Lower lobe of right lung (tissue), 2 donors: ENCODE measurements at regions not wholly inside any gene's neighbourhood (a gene's known extent, or its start where the extent isn't known, plus 50 kb on each side); places are given as distances from the start of the nearest gene placed in this dataset.

Experiments
- ATAC-seq, 2 donors: fragments of 200-7000 bp; cut with Tn5 transposase; one replicate each; pipeline ENCODE4 v1.9.1; 2020 to 2022; ENCODE audit warnings: mild to moderate bottlenecking in 2 of 2, moderate library complexity in 2 of 2
- DNase-seq: peaks from one replicate; pipeline ENCODE4 v3.0.0-alpha.2; 2020
- H3K27ac ChIP-seq: fragments of 200-600 bp; one replicate; pipeline ENCODE4 v1.8.0; 2022
- H3K27me3 ChIP-seq: fragments of 200-600 bp; one replicate; pipeline ENCODE4 v1.8.0; 2022; ENCODE audit warnings: low read depth
- H3K36me3 ChIP-seq: fragments of 200-600 bp; one replicate; pipeline ENCODE4 v1.8.0; 2022; ENCODE audit warnings: mild to moderate bottlenecking
- H3K4me1 ChIP-seq: fragments of 200-600 bp; one replicate; pipeline ENCODE4 v1.8.0; 2022
- H3K4me3 ChIP-seq: fragments of 200-600 bp; one replicate; pipeline ENCODE4 v1.8.0; 2022; ENCODE audit warnings: mild to moderate bottlenecking
- H3K9me3 ChIP-seq: fragments of 200-600 bp; one replicate; pipeline ENCODE4 v1.8.0; 2022
- CTCF ChIP-seq: fragments of 200-600 bp; IDR thresholded peaks from one replicate; pipeline ENCODE4 v1.8.0; 2022; ENCODE audit warnings: antibody characterized with exemption, mild to moderate bottlenecking
- intact Hi-C: fragments of 100-400 bp; cut with DNase I; formaldehyde crosslinking; loops from one replicate; pipeline ENCODE4 v1.11.0; 2022
- donor health status: DM: no; HTN: yes; CAD: no; lungs with severe emphysema.

DNA sequence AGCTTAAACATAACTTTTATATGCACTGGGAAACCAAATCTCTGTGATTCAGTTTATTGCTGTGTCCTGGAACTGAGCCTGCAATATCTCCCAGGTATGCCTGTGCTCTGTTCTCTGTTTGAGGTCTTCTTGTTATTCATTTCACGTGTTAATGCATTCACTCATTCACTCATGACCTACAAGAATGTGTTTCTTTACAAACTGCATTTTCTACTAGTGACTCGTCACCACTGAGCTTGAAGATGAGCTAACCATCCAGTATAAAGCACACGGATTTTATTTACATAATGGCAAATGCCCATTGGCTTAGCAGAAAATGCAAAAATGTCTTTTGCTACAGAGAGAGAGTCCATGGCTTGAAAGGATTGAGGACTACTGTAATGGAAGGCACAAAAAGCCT lies 75.0 kb upstream of the DUSP10 start:
- intact Hi-C loops, result no loop called here
- H3K36me3 ChIP-seq, result no peaks in the 10 kb centered on the region
- H3K27ac ChIP-seq, result no peak overlapping the region
- no peak for ATAC-seq
- DNase-seq, result no peak
- no peak overlapping the region for H3K4me3 ChIP-seq
- H3K27me3 ChIP-seq, result no peaks in the 10 kb centered on the region
- no peaks in the 10 kb centered on the region for H3K9me3 ChIP-seq
- TF ChIP-seq CTCF, result no peak
- H3K4me1 ChIP-seq, result no peaks in the 10 kb centered on the region

DNA sequence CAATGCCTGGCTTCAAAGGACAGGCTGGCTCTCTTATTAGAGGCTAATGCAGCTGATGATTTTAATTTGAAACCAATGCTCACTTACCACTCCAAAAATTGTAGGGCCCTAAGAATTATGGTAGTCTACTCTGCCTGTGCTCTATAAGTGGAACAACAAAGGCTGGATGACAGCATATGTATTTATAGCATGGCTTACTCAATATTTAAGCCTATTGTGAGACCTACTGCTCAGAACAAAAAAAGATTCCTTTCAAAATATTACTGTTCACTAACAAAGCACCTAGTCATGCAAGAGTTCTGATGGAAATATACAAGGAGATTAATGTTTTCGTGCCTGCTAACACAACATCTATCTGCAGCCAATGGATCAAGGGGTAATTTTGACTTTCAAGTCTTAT lies 73.8 kb upstream of the DUSP10 start:
- intact Hi-C loops, result no loop called here
- Histone ChIP-seq H3K27ac (no peak overlapping the region), H3K4me3 (no peak overlapping the region), H3K4me1 (no peaks in the 10 kb centered on the region), H3K36me3 (no peaks in the 10 kb centered on the region), H3K9me3 (no peaks in the 10 kb centered on the region), H3K27me3 (no peaks in the 10 kb centered on the region)
- DNase-seq (no peak), ATAC-seq (no peak)
- no peak for TF ChIP-seq CTCF

DNA sequence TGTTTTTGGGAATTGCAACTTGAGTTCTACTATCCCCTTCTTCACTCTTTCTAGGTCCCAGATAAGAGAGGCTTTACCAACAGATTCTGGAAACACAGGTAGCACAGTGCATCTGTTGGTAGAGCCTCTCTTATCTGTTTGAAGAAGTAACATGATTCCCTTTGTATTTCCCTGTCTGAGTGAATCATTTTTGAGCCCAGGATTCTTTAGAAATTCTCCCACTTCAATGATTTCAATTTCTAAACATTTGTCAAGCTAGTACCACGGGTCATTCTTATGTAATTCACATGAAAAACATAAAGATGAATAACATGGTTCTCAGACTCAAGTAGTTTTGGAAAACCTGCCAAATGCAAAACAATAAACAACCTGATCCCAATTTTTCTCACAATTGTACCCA lies 72.0 kb upstream of the DUSP10 start:
- TF ChIP-seq CTCF, result no peak

DNA sequence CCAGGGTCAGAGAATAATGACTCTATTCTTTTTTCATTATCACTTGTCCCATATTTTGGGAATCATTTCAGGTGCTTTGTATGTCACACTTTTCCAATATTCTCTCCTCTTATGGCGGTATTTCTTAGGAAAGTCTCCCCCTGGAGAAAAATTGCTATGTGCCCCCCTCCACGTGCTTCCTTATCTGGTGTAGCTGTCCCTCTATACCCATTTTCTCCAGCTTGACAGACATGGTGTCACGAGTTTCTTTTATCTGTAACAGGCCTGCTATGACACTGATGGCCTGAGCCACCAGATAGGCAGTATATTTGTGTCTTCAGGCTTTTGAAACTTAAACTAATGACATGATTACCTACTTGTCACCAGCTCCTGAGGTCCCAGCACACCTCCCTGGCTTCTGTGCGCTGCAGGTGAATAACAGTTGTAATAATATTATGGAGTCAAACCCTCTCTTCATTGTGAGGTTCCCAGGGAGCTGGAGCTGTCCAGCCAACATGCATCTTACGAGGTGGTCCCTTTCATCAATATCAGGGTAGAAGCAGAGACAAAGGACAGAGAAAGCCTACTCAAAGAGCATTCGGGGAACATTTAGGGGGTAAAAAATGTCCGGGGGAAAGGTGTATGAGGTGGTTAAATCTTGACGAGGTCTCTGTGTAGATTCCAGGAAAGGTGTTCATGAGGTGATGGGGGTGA lies 71.2 kb upstream of the DUSP10 start:
- DNase-seq, result no peak
- Histone ChIP-seq H3K4me1 (no peaks in the 10 kb centered on the region), H3K4me3 (no peak overlapping the region), H3K9me3 (no peaks in the 10 kb centered on the region), H3K36me3 (no peaks in the 10 kb centered on the region), H3K27me3 (no peaks in the 10 kb centered on the region), H3K27ac (no peak overlapping the region)
- TF ChIP-seq CTCF, result no peak
- no peak for ATAC-seq
- intact Hi-C loops, result no loop called here

More for the DNA sequence above, 72.0 kb upstream of the DUSP10 start:
- intact Hi-C loops, result no loop called here
- no peak for ATAC-seq
- Histone ChIP-seq H3K27me3 (no peaks in the 10 kb centered on the region), H3K4me1 (no peaks in the 10 kb centered on the region), H3K36me3 (no peaks in the 10 kb centered on the region), H3K4me3 (no peak overlapping the region), H3K27ac (no peak overlapping the region), H3K9me3 (no peaks in the 10 kb centered on the region)
- DNase-seq, result no peak

GRCh38 chr1:221812088-221812752 lies 70.3 kb upstream of the DUSP10 start:
- ATAC-seq, result no peak
- intact Hi-C loops, result no loop called here
- no peak for DNase-seq
- Histone ChIP-seq H3K36me3 (no peaks in the 10 kb centered on the region), H3K9me3 (no peaks in the 10 kb centered on the region), H3K27me3 (no peaks in the 10 kb centered on the region), H3K27ac (no peak overlapping the region), H3K4me1 (no peaks in the 10 kb centered on the region), H3K4me3 (no peak overlapping the region)
- TF ChIP-seq CTCF, result no peak
